GM23338 (cell line): ENCODE measurements at regions not wholly inside any gene's neighbourhood (a gene's known extent, or its start where the extent isn't known, plus 50 kb on each side); places are given as distances from the start of the nearest gene placed in this dataset.

Source experiments
- ATAC-seq: fragments of 200-7000 bp; cut with Tn5 transposase; 3 replicates; pipeline ENCODE4 v1.9.1; 2020
- DNase-seq: peaks from one replicate; pipeline ENCODE4 v3.0.0-alpha.2; 2015; ENCODE audit warnings: low spot score
- H2AFZ ChIP-seq: fragments of 200-600 bp; sonication (generic); 2 replicates; pipeline ENCODE4 v1.8.0; 2016; ENCODE audit warnings: antibody characterized with exemption, mild to moderate bottlenecking, moderate library complexity
- H3F3A ChIP-seq: fragments of 200-600 bp; sonication (generic); replicated peaks from 2 replicates; pipeline ENCODE4 v1.8.0; 2017; ENCODE audit warnings: antibody characterized with exemption, mixed run types, low read depth
- H3K27ac ChIP-seq: fragments of 200-600 bp; sonication (generic); 2 replicates; pipeline ENCODE4 v1.6.1; 2016; ENCODE audit warnings: low read depth
- H3K27me3 ChIP-seq: fragments of 200-600 bp; sonication (generic); 2 replicates; pipeline ENCODE4 v1.8.0; 2016; ENCODE audit warnings: mild to moderate bottlenecking, mixed run types, moderate library complexity; ENCODE audit not compliant: insufficient read depth
- H3K36me3 ChIP-seq: fragments of 200-600 bp; sonication (generic); 2 replicates; pipeline ENCODE4 v1.8.0; 2016; ENCODE audit warnings: mild to moderate bottlenecking; ENCODE audit not compliant: insufficient read depth
- H3K4me1 ChIP-seq: fragments of 200-600 bp; sonication (generic); 2 replicates; pipeline ENCODE4 v1.8.0; 2016; ENCODE audit warnings: mild to moderate bottlenecking, moderate library complexity; ENCODE audit not compliant: insufficient read depth
- H3K4me2 ChIP-seq: fragments of 200-600 bp; sonication (generic); 2 replicates; pipeline ENCODE4 v1.7.1; 2017; ENCODE audit warnings: mixed run types
- H3K4me3 ChIP-seq: fragments of 200-600 bp; sonication (generic); 2 replicates; pipeline ENCODE4 v1.6.1; 2016; ENCODE audit warnings: mixed run types
- H3K79me2 ChIP-seq: fragments of 200-600 bp; sonication (generic); replicated peaks from 2 replicates; pipeline ENCODE4 v1.8.0; 2017; ENCODE audit warnings: mild to moderate bottlenecking; ENCODE audit not compliant: insufficient read depth
- H3K9me2 ChIP-seq: fragments of 200-600 bp; sonication (generic); 2 replicates; pipeline ENCODE4 v1.8.0; 2017; ENCODE audit not compliant: insufficient read depth
- H4K20me1 ChIP-seq: fragments of 200-600 bp; sonication (generic); replicated peaks from 2 replicates; pipeline ENCODE4 v1.8.0; 2017; ENCODE audit warnings: mild to moderate bottlenecking; ENCODE audit not compliant: insufficient read depth
- H3K27ac Mint-ChIP-seq: 2 replicates; pipeline ENCODE4 v1.8.0; 2020; ENCODE audit warnings: inconsistent platforms, mild to moderate bottlenecking, moderate library complexity, mixed read lengths
- H3K27me3 Mint-ChIP-seq: 3 replicates; pipeline ENCODE4 v1.8.0; 2022; ENCODE audit warnings: low read depth, mild to moderate bottlenecking, moderate library complexity, mixed read lengths, inconsistent platforms; ENCODE audit not compliant: insufficient read depth, poor library complexity
- H3K36me3 Mint-ChIP-seq: 3 replicates; pipeline ENCODE4 v1.8.0; 2021; ENCODE audit warnings: low read depth, mild to moderate bottlenecking, inconsistent platforms, moderate library complexity, mixed read lengths
- H3K4me1 Mint-ChIP-seq: 3 replicates; pipeline ENCODE4 v1.8.0; 2020; ENCODE audit warnings: mild to moderate bottlenecking, inconsistent platforms, mixed read lengths
- H3K4me3 Mint-ChIP-seq: 3 replicates; pipeline ENCODE4 v1.8.0; 2021; ENCODE audit warnings: moderate library complexity, mild to moderate bottlenecking, inconsistent platforms, mixed read lengths
- H3K9me3 Mint-ChIP-seq: 3 replicates; pipeline ENCODE4 v1.8.0; 2020; ENCODE audit warnings: moderate library complexity, mild to moderate bottlenecking, inconsistent platforms, mixed read lengths
- CREB1 ChIP-seq: fragments of 250-450 bp; sonication (Bioruptor Pico); IDR thresholded peaks from 2 replicates; pipeline ENCODE4 v1.5.0; 2020; ENCODE audit warnings: low read depth, mild to moderate bottlenecking, moderate library complexity
- CTCF ChIP-seq, 2 experiments: fragments of 200-600 bp in 1 of 2; sonication (generic) in 1 of 2; conservative IDR thresholded peaks; 2 replicates each; pipeline versions ENCODE4 v1.5.1 to v1.6.1; 2016 to 2017; ENCODE audit warnings: antibody characterized with exemption in 2 of 2, low read depth in 2 of 2, mild to moderate bottlenecking in 2 of 2, moderate library complexity in 1 of 2
- EZH2 ChIP-seq: fragments of 200-600 bp; sonication (generic); IDR thresholded peaks from one replicate; pipeline ENCODE4 v1.8.0; 2017; ENCODE audit warnings: antibody characterized with exemption, mild to moderate bottlenecking, low read depth; ENCODE audit not compliant: unreplicated experiment
- EZH2phosphoT487 ChIP-seq: fragments of 200-600 bp; sonication (generic); IDR thresholded peaks from one replicate; pipeline ENCODE4 v1.8.1; 2018; ENCODE audit warnings: antibody characterized with exemption; ENCODE audit not compliant: unreplicated experiment
- JUNB ChIP-seq: IDR thresholded peaks from one replicate; pipeline ENCODE4 v1.6.1; 2016; ENCODE audit warnings: antibody characterized with exemption; ENCODE audit not compliant: unreplicated experiment
- NANOG ChIP-seq: IDR thresholded peaks from 2 replicates; pipeline ENCODE4 v1.6.1; 2016; ENCODE audit warnings: antibody characterized with exemption, borderline replicate concordance
- POLR2AphosphoS5 ChIP-seq: IDR thresholded peaks from 2 replicates; pipeline ENCODE4 v1.6.1; 2016; ENCODE audit warnings: antibody characterized with exemption, low read depth
- REST ChIP-seq: IDR thresholded peaks from one replicate; pipeline ENCODE4 v1.6.1; 2018; ENCODE audit warnings: antibody characterized with exemption; ENCODE audit not compliant: unreplicated experiment
- STAT1 ChIP-seq: IDR thresholded peaks from one replicate; pipeline ENCODE4 v1.6.1; 2016; ENCODE audit warnings: antibody characterized with exemption; ENCODE audit not compliant: unreplicated experiment
- ZNF114 ChIP-seq: fragments of 250-450 bp; sonication (Bioruptor Pico); IDR thresholded peaks from 2 replicates; pipeline ENCODE4 v1.5.0; 2020; ENCODE audit warnings: mild to moderate bottlenecking, moderate library complexity
- ZNF331 ChIP-seq: fragments of 250-450 bp; sonication (Bioruptor Pico); IDR thresholded peaks from 2 replicates; pipeline ENCODE4 v1.5.0; 2020; ENCODE audit warnings: low read depth, mild to moderate bottlenecking, moderate library complexity
- TF ChIP-seq, protein P1 (sequence below): fragments of 250-450 bp; sonication (Bioruptor Pico); IDR thresholded peaks from 2 replicates; pipeline ENCODE4 v1.5.0; 2020; ENCODE audit warnings: mild to moderate bottlenecking, moderate library complexity
- TF ChIP-seq, protein P2 (sequence below): IDR thresholded peaks from 2 replicates; pipeline ENCODE4 v1.6.1; 2016; ENCODE audit warnings: antibody characterized with exemption

- ATAC-seq (no peak), DNase-seq (no peak)
- H3K4me2 ChIP-seq, result no peak overlapping the region
- 0 out of 2 replicates have a peak, but pooled peaks cover 5% of the 10 kb centered on the region for H3K36me3 ChIP-seq
- TF ChIP-seq EZH2 (no peak), NANOG (no peak), CTCF (conservative IDR thresholded peaks at IDR 0.05; ENCODE audit: low read depth in 2 of 2) (no peak), POLR2AphosphoS5 (no peak), ZNF114 (CRISPR knock-in tag) (no peak), EZH2phosphoT487 (no peak), STAT1 (no peak), REST (no peak), JUNB (no peak), ZNF331 (CRISPR knock-in tag) (no peak), CREB1 (CRISPR knock-in tag) (no peak)
- TF ChIP-seq, protein P1, sequence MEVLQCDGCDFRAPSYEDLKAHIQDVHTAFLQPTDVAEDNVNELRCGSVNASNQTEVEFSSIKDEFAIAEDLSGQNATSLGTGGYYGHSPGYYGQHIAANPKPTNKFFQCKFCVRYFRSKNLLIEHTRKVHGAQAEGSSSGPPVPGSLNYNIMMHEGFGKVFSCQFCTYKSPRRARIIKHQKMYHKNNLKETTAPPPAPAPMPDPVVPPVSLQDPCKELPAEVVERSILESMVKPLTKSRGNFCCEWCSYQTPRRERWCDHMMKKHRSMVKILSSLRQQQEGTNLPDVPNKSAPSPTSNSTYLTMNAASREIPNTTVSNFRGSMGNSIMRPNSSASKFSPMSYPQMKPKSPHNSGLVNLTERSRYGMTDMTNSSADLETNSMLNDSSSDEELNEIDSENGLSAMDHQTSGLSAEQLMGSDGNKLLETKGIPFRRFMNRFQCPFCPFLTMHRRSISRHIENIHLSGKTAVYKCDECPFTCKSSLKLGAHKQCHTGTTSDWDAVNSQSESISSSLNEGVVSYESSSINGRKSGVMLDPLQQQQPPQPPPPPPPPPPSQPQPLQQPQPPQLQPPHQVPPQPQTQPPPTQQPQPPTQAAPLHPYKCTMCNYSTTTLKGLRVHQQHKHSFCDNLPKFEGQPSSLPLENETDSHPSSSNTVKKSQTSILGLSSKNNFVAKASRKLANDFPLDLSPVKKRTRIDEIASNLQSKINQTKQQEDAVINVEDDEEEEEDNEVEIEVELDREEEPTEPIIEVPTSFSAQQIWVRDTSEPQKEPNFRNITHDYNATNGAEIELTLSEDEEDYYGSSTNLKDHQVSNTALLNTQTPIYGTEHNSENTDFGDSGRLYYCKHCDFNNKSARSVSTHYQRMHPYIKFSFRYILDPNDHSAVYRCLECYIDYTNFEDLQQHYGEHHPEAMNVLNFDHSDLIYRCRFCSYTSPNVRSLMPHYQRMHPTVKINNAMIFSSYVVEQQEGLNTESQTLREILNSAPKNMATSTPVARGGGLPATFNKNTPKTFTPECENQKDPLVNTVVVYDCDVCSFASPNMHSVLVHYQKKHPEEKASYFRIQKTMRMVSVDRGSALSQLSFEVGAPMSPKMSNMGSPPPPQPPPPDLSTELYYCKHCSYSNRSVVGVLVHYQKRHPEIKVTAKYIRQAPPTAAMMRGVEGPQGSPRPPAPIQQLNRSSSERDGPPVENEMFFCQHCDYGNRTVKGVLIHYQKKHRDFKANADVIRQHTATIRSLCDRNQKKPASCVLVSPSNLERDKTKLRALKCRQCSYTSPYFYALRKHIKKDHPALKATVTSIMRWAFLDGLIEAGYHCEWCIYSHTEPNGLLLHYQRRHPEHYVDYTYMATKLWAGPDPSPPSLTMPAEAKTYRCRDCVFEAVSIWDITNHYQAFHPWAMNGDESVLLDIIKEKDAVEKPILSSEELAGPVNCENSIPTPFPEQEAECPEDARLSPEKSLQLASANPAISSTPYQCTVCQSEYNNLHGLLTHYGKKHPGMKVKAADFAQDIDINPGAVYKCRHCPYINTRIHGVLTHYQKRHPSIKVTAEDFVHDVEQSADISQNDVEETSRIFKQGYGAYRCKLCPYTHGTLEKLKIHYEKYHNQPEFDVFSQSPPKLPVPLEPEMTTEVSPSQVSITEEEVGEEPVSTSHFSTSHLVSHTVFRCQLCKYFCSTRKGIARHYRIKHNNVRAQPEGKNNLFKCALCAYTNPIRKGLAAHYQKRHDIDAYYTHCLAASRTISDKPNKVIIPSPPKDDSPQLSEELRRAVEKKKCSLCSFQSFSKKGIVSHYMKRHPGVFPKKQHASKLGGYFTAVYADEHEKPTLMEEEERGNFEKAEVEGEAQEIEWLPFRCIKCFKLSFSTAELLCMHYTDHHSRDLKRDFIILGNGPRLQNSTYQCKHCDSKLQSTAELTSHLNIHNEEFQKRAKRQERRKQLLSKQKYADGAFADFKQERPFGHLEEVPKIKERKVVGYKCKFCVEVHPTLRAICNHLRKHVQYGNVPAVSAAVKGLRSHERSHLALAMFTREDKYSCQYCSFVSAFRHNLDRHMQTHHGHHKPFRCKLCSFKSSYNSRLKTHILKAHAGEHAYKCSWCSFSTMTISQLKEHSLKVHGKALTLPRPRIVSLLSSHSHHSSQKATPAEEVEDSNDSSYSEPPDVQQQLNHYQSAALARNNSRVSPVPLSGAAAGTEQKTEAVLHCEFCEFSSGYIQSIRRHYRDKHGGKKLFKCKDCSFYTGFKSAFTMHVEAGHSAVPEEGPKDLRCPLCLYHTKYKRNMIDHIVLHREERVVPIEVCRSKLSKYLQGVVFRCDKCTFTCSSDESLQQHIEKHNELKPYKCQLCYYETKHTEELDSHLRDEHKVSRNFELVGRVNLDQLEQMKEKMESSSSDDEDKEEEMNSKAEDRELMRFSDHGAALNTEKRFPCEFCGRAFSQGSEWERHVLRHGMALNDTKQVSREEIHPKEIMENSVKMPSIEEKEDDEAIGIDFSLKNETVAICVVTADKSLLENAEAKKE, result no peak
- TF ChIP-seq, protein P2, sequence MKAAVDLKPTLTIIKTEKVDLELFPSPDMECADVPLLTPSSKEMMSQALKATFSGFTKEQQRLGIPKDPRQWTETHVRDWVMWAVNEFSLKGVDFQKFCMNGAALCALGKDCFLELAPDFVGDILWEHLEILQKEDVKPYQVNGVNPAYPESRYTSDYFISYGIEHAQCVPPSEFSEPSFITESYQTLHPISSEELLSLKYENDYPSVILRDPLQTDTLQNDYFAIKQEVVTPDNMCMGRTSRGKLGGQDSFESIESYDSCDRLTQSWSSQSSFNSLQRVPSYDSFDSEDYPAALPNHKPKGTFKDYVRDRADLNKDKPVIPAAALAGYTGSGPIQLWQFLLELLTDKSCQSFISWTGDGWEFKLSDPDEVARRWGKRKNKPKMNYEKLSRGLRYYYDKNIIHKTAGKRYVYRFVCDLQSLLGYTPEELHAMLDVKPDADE, result no peak
- Mint-ChIP-seq H3K4me3 (no peak overlapping the region), H3K27me3 (no peaks in the 10 kb centered on the region), H3K27ac (no peak overlapping the region), H3K36me3 (peaks cover 21% of the 10 kb centered on the region; the same call in 2 of the 3 replicates), H3K9me3 (peaks cover 39% of the 10 kb centered on the region), H3K4me1 (no peaks in the 10 kb centered on the region)
- H3K4me3 ChIP-seq, result no peak overlapping the region
- no peaks in the 10 kb centered on the region for H3K79me2 ChIP-seq
- H4K20me1 ChIP-seq, result no peaks in the 10 kb centered on the region
- no peaks in the 10 kb centered on the region for H3K27me3 ChIP-seq
- no peak overlapping the region for H2AFZ ChIP-seq
- no peak overlapping the region for H3K27ac ChIP-seq
- H3K4me1 ChIP-seq, result no peaks in the 10 kb centered on the region
- H3F3A ChIP-seq, result no peaks in the 10 kb centered on the region
- no peaks in the 10 kb centered on the region for H3K9me2 ChIP-seq
These were observed 254.0 kb downstream of the ANAPC1 start for GRCh38 chr2:111629983-111630382.
